Trophoblast cell (in vitro differentiated cells and primary cell): ENCODE measurements at regions not wholly inside any gene's neighbourhood (a gene's known extent, or its start where the extent isn't known, plus 50 kb on each side); places are given as distances from the start of the nearest gene placed in this dataset.

Experiments
- DNase-seq, 2 donors: peaks; one replicate each; pipeline ENCODE4 v3.0.0-alpha.2; 2016
- H2AFZ ChIP-seq: 2 replicates; pipeline ENCODE4 v1.6.1; 2013; ENCODE audit warnings: low read length, moderate library complexity, mild to moderate bottlenecking; ENCODE audit not compliant: insufficient read depth, poor library complexity
- H2AK5ac ChIP-seq: 2 replicates; pipeline ENCODE4 v1.6.1; 2013; ENCODE audit warnings: mild to moderate bottlenecking, low read length
- H2BK120ac ChIP-seq: 2 replicates; pipeline ENCODE4 v1.6.1; 2013; ENCODE audit warnings: low read length, mild to moderate bottlenecking, moderate library complexity; ENCODE audit not compliant: insufficient read depth, poor library complexity
- H2BK12ac ChIP-seq: 2 replicates; pipeline ENCODE4 v1.6.1; 2013; ENCODE audit warnings: mild to moderate bottlenecking, low read length, moderate library complexity
- H2BK5ac ChIP-seq: 2 replicates; pipeline ENCODE4 v1.6.1; 2013; ENCODE audit warnings: low read length, low read depth, moderate library complexity, mild to moderate bottlenecking; ENCODE audit not compliant: poor library complexity
- H3K14ac ChIP-seq: 2 replicates; pipeline ENCODE4 v1.6.1; 2013; ENCODE audit warnings: mild to moderate bottlenecking, low read length
- H3K18ac ChIP-seq: 2 replicates; pipeline ENCODE4 v1.6.1; 2013; ENCODE audit warnings: mild to moderate bottlenecking, low read length
- H3K23ac ChIP-seq: 2 replicates; pipeline ENCODE4 v1.6.1; 2013; ENCODE audit warnings: low read length
- H3K27ac ChIP-seq: 2 replicates; pipeline ENCODE4 v1.5.1; 2013; ENCODE audit warnings: low read depth, mild to moderate bottlenecking, inconsistent platforms, low read length, moderate library complexity
- H3K27me3 ChIP-seq: 2 replicates; pipeline ENCODE4 v1.6.1; 2013; ENCODE audit warnings: inconsistent platforms, mild to moderate bottlenecking, low read length, moderate library complexity; ENCODE audit not compliant: insufficient read depth
- H3K36me3 ChIP-seq, 2 experiments: 1 replicate in 1 of 2; 2 replicates in 1 of 2; pipeline ENCODE4 v1.6.1; 2013; ENCODE audit warnings: low read length in 2 of 2, mild to moderate bottlenecking in 2 of 2, moderate library complexity in 1 of 2; ENCODE audit not compliant: insufficient read depth in 2 of 2, control insufficient read depth in 1 of 2
- H3K4ac ChIP-seq: 2 replicates; pipeline ENCODE4 v1.6.1; 2013; ENCODE audit warnings: low read depth, mild to moderate bottlenecking, low read length, moderate library complexity
- H3K4me1 ChIP-seq, 2 experiments: 1 replicate in 1 of 2; 2 replicates in 1 of 2; pipeline ENCODE4 v1.6.1; 2013; ENCODE audit warnings: low read length in 2 of 2, mild to moderate bottlenecking in 2 of 2, moderate library complexity in 1 of 2; ENCODE audit not compliant: insufficient read depth in 2 of 2, control insufficient read depth in 1 of 2
- H3K4me2 ChIP-seq: 2 replicates; pipeline ENCODE4 v1.6.1; 2013; ENCODE audit warnings: inconsistent platforms, mild to moderate bottlenecking, low read length, moderate library complexity
- H3K4me3 ChIP-seq: 2 replicates; pipeline ENCODE4 v1.5.1; 2013; ENCODE audit warnings: mild to moderate bottlenecking, low read depth, low read length, inconsistent platforms
- H3K79me1 ChIP-seq: one replicate; pipeline ENCODE4 v1.6.1; 2013; ENCODE audit warnings: low read length
- H3K79me2 ChIP-seq: 2 replicates; pipeline ENCODE4 v1.6.1; 2013; ENCODE audit warnings: low read length, mild to moderate bottlenecking; ENCODE audit not compliant: control insufficient read depth, insufficient read depth, poor library complexity
- H3K9ac ChIP-seq: 2 replicates; pipeline ENCODE4 v1.6.1; 2013; ENCODE audit warnings: mild to moderate bottlenecking, low read length
- H3K9me3 ChIP-seq: 2 replicates; pipeline ENCODE4 v1.6.1; 2013; ENCODE audit warnings: low read depth, mild to moderate bottlenecking, control low read depth, inconsistent platforms, low read length; ENCODE audit not compliant: insufficient read depth
- H4K12ac ChIP-seq: 2 replicates; pipeline ENCODE4 v1.6.1; 2013; ENCODE audit warnings: low read depth, mild to moderate bottlenecking, low read length, moderate library complexity
- H4K8ac ChIP-seq: 2 replicates; pipeline ENCODE4 v1.6.1; 2013; ENCODE audit warnings: low read depth, mild to moderate bottlenecking, low read length, moderate library complexity
- H4K91ac ChIP-seq: one replicate; pipeline ENCODE4 v1.6.1; 2013; ENCODE audit warnings: low read depth, mild to moderate bottlenecking, low read length, moderate library complexity
- WGBS: extraction: QIAGEN DNeasy Blood & Tissue Kit; methylation state at CpG from one replicate; pipeline ENCODE4 v1.1.7; 2013; ENCODE audit warnings: missing lambda C conversion rate; ENCODE audit not compliant: insufficient read length, insufficient coverage; ENCODE audit errors: extremely low coverage; 5-methylcytosine and 5-hydroxymethylcytosine counted together

DNA sequence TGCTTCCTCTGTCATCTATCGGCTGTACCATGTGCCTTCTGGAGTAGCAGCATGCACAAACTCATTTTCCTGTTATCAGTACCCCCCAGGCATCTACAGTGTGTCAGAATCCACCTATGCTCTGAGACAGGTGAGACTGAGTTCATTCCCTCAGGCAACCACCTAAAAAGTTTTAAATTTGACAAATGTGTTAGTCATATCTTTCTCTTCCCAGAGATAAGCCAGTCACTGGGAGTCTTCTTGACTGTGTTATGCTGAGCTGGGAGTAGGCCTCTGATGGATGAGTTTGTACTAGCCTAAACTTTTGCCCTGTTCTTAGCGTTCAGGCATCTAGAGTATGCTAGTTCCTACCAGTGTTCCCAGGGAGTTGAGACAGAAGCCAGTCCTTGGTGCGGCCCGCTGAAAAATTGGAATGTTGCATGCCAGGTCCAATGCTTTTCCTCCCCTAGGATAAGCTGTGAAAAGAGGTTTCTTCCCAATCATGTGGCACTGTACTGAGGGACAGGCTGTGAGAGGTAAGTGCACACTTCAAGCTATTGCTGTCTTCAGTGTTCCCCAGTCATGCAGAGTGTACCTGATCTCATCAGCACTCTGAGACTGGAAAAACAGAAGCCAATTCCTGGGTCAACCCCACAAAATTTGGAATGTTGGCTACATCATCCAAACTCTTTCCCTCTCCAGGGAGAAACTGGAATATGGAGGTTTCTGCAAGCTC, 1202.3 kb downstream of the NCAM2 start:
- Histone ChIP-seq H2BK120ac (no peak overlapping the region), H3K18ac (no peak overlapping the region), H3K79me2 (no peaks in the 10 kb centered on the region), H3K79me1 (no peaks in the 10 kb centered on the region), H3K4me3 (no peak overlapping the region), H3K27me3 (no peaks in the 10 kb centered on the region), H2BK12ac (no peak overlapping the region), H2BK5ac (no peak overlapping the region), H4K12ac (no peak overlapping the region), H2AK5ac (no peak overlapping the region), H4K91ac (no peak overlapping the region), H3K4me2 (no peak overlapping the region), H3K27ac (no peak overlapping the region), H3K4me1 (peaks cover 4 to 6% of the 10 kb centered on the region in 2 experiments), H4K8ac (no peak overlapping the region), H3K9ac (no peak overlapping the region), H3K9me3 (no peaks in the 10 kb centered on the region), H2AFZ (no peak overlapping the region), H3K36me3 (no peaks in the 10 kb centered on the region), H3K23ac (no peak overlapping the region), H3K14ac (no peak overlapping the region), H3K4ac (no peak overlapping the region)
- DNase-seq, result peak; percentile 89 to 95
- WGBS, result no CpG with 5 or more reads among the region's 4 CpGs

DNA sequence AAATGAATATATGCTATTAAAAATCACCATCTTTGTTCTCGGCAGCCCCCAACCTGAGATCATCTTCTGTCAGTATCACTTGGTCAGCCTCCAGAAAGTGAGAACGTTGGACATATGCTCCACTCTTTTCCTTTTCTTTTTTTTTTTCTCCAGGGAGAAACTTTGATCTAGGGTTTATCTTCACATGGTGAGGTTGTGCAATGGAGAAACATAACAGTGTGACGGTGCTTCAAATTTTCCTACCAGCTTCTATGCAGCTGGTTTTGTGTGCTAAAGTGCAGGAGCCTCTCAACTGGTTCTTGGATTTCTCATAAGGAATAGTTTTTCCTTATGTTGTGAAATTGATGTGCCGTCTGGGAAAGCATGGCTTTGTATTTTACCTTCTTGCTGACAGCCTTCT, 1202.9 kb downstream of the NCAM2 start:
- no peak overlapping the region for H3K9ac ChIP-seq
- H4K91ac ChIP-seq, result no peak overlapping the region
- H3K79me2 ChIP-seq, result no peaks in the 10 kb centered on the region
- WGBS, result no CpG with 5 or more reads among the region's 4 CpGs
- no peak overlapping the region for H3K23ac ChIP-seq
- H3K4me2 ChIP-seq, result no peak overlapping the region
- H3K4me3 ChIP-seq, result no peak overlapping the region
- no peaks in the 10 kb centered on the region for H3K36me3 ChIP-seq
- no peak overlapping the region for H2AK5ac ChIP-seq
- no peak overlapping the region for H2AFZ ChIP-seq
- no peak overlapping the region for H4K8ac ChIP-seq
- no peak overlapping the region for H3K4ac ChIP-seq
- no peaks in the 10 kb centered on the region for H3K9me3 ChIP-seq
- H3K27me3 ChIP-seq, result no peaks in the 10 kb centered on the region
- H2BK12ac ChIP-seq, result no peak overlapping the region
- no peak overlapping the region for H3K27ac ChIP-seq
- H2BK120ac ChIP-seq, result no peak overlapping the region
- H3K4me1 ChIP-seq, result peaks cover 4 to 6% of the 10 kb centered on the region in 2 experiments
- H3K14ac ChIP-seq, result no peak overlapping the region
- peak; percentile 71 to 87 for DNase-seq
- no peak overlapping the region for H4K12ac ChIP-seq
- no peak overlapping the region for H3K18ac ChIP-seq
- H2BK5ac ChIP-seq, result no peak overlapping the region
- H3K79me1 ChIP-seq, result no peaks in the 10 kb centered on the region

DNA sequence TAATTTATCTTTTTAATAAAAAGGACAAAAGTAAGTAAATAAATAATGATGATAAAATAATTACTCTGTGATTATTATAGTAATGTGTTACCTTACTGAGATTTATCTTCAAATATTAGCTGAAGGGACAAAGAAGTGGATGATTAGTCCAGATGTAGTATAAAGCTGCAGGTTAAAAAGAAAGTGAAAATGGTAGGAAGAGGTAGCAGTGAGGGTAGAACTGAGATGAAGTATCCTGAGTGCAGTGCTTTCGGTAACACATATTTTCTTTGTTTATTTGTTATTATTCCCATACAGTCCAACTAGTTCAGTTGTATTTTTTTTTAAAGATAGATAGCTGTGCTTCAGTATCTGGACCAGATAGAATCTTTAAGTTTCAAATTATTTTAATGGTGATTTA, 1203.5 kb downstream of the NCAM2 start:
- no CpG with 5 or more reads among the region's 1 CpG for WGBS
- Histone ChIP-seq H2AK5ac (no peak overlapping the region), H3K9ac (no peak overlapping the region), H3K4ac (no peak overlapping the region), H3K4me1 (peaks cover 4 to 6% of the 10 kb centered on the region in 2 experiments), H2BK120ac (no peak overlapping the region), H2BK5ac (no peak overlapping the region), H3K27ac (no peak overlapping the region), H3K23ac (no peak overlapping the region), H4K12ac (no peak overlapping the region), H2AFZ (no peak overlapping the region), H3K79me1 (no peaks in the 10 kb centered on the region), H4K91ac (no peak overlapping the region), H4K8ac (no peak overlapping the region), H3K18ac (no peak overlapping the region), H3K27me3 (no peaks in the 10 kb centered on the region), H3K36me3 (no peaks in the 10 kb centered on the region), H2BK12ac (no peak overlapping the region), H3K79me2 (no peaks in the 10 kb centered on the region), H3K4me2 (no peak overlapping the region), H3K9me3 (no peaks in the 10 kb centered on the region), H3K4me3 (no peak overlapping the region), H3K14ac (no peak overlapping the region)
- no peak for DNase-seq

DNA sequence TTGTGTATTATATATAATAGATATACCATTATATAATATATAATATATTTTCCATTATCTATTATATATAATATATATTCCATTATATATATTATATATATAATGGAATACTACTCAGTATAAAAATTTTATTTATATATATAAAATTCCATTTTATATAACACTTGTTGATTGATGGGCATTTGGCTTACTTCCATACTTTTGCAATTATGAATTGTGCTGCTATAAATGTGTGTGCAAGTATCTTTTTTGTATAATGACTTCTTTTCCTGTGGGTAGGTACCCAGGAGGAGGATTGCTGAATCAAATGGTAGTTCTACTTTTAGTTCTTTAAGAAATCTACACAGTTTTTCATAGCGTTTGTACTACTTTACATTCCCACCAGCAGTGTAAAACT, 1211.1 kb downstream of the NCAM2 start:
- DNase-seq, result no peak
- no CpG with 5 or more reads among the region's 1 CpG for WGBS
- no peaks in the 10 kb centered on the region for H3K79me2 ChIP-seq
- no peak overlapping the region for H3K4me2 ChIP-seq
- no peak overlapping the region for H2BK12ac ChIP-seq
- no peak overlapping the region for H3K9ac ChIP-seq
- H3K36me3 ChIP-seq, result no peaks in the 10 kb centered on the region
- H2BK120ac ChIP-seq, result no peak overlapping the region
- no peak overlapping the region for H3K27ac ChIP-seq
- H3K4me3 ChIP-seq, result no peak overlapping the region
- no peak overlapping the region for H2AFZ ChIP-seq
- H3K9me3 ChIP-seq, result no peaks in the 10 kb centered on the region
- no peaks in the 10 kb centered on the region for H3K27me3 ChIP-seq
- H3K18ac ChIP-seq, result no peak overlapping the region
- H3K4me1 ChIP-seq, result no peaks in the 10 kb centered on the region
- H3K14ac ChIP-seq, result no peak overlapping the region
- H3K79me1 ChIP-seq, result no peaks in the 10 kb centered on the region
- no peak overlapping the region for H4K8ac ChIP-seq
- no peak overlapping the region for H4K12ac ChIP-seq
- H3K23ac ChIP-seq, result no peak overlapping the region
- H2BK5ac ChIP-seq, result no peak overlapping the region
- H3K4ac ChIP-seq, result no peak overlapping the region
- H2AK5ac ChIP-seq, result no peak overlapping the region
- H4K91ac ChIP-seq, result no peak overlapping the region
